Esophagus muscularis mucosa (tissue), 4 donors: ENCODE measurements at regions not wholly inside any gene's neighbourhood (a gene's known extent, or its start where the extent isn't known, plus 50 kb on each side); places are given as distances from the start of the nearest gene placed in this dataset.

Experiments
- CTCF ChIP-seq, 3 experiments: fragments of 200-600 bp in 2 of 3; fragments of 450-650 bp in 1 of 3; sonication (generic) in 2 of 3; IDR thresholded peaks; one replicate each; pipeline ENCODE4 v1.5.1; 2017 to 2019; ENCODE audit warnings: antibody characterized with exemption in 3 of 3, mild to moderate bottlenecking in 2 of 3, moderate library complexity in 1 of 3
- EP300 ChIP-seq: sonication (generic); formaldehyde crosslinking; IDR thresholded peaks from one replicate; pipeline ENCODE4 v1.6.1; 2017; ENCODE audit warnings: antibody characterized with exemption
- POLR2A ChIP-seq: fragments of 450-650 bp; IDR thresholded peaks from one replicate; pipeline ENCODE4 v1.6.1; 2017; ENCODE audit warnings: antibody characterized with exemption, moderate library complexity, mild to moderate bottlenecking, low read depth

- no peak for TF ChIP-seq POLR2A
- TF ChIP-seq CTCF (IDR thresholded peaks at IDR 0.05): no peak
- TF ChIP-seq EP300: no peak
These were observed 1227.0 kb upstream of the GJE1 start for GRCh38 chr6:140905724-140906123.
